NOMO-1 treated with dmso at 0.1 percent for 144 hours (cell line): ENCODE measurements at regions not wholly inside any gene's neighbourhood (a gene's known extent, or its start where the extent isn't known, plus 50 kb on each side); places are given as distances from the start of the nearest gene placed in this dataset.
"Not testable (repeated sequence)": the region's sequence is repeated elsewhere in the genome, so short reads cannot be mapped to it uniquely, and the experiment has no call there.

Experiments used
- DNase-seq: peaks from one replicate; lab custom pipeline; 2025; ENCODE audit not compliant: unreplicated experiment; lab: John Stamatoyannopoulos, UW

GRCh38 chr7:85285527-85285926 is 98.7 kb upstream of the SEMA3D start:
- DNase-seq = no peak

GRCh38 chr7:85275204-85275603 is 88.3 kb upstream of the SEMA3D start:
- DNase-seq = no peak

GRCh38 chr7:85274454-85274853 is 87.6 kb upstream of the SEMA3D start:
- DNase-seq = no peak

- DNase-seq = no peak
These were observed 76.0 kb upstream of the SEMA3D start for GRCh38 chr7:85262891-85263290.

GRCh38 chr7:85261336-85261735 is 74.5 kb upstream of the SEMA3D start:
- DNase-seq = no peak

GRCh38 chr7:85249787-85250186 is 62.9 kb upstream of the SEMA3D start:
- DNase-seq = not testable (repeated sequence)

GRCh38 chr7:85239109-85239508 is 52.3 kb upstream of the SEMA3D start:
- DNase-seq = no peak

- no peak for DNase-seq
These were observed 50.9 kb upstream of the SEMA3D start for GRCh38 chr7:85237721-85238120.
